ENCODE measurements at regions not wholly inside any gene's neighbourhood (a gene's known extent, or its start where the extent isn't known, plus 50 kb on each side); places are given as distances from the start of the nearest gene placed in this dataset.

DNA sequence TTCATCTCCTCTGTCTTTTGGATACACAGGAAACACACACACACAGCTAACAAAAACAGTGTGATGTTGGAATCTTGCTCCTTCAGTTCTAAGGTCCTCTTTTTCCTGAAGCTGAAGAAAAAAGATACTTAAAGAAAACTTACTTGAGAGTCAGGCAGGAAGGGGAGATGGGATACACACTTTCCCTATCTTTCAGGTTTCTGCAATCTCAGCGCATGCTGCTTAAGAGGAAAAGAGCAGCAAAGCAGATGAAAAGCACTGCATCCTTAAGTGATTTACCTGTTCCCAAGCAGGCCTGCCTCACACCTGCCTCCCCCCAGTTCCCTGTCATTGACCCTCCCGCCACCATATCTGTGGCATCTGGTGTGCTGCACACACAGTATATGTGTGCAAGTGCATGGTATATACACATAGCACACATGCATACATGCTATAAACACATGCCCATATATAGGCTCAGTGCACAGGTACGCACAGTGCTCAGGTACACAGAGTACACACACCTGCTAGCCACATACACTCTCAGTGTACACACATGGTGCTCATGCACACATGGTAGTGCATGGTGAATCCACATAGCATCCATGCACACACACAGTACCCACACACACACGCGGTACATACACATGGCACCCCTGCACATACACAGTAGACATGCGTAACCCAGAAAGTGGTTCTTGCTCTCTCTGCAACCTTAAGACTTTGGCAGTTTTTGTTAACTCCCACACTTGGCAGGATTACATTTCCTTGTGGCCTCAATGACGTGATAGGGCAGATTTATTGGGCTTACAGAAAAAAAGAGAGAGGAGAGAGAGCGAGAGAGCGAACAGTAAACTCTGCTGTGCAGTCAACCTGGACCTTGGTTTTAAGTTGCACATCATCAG, 166.9 kb downstream of the TOMM20 start:
- peaks cover 10% of the 10 kb centered on the region for H3K9me3 Mint-ChIP-seq (ENCODE audit: unreplicated experiment)
- H3K36me3 Mint-ChIP-seq (ENCODE audit: unreplicated experiment), result no peaks in the 10 kb centered on the region
- H3K27me3 Mint-ChIP-seq (ENCODE audit: unreplicated experiment), result peaks cover 10% of the 10 kb centered on the region
- H3K4me1 Mint-ChIP-seq (ENCODE audit: low read depth, unreplicated experiment), result peaks cover 40% of the 10 kb centered on the region
- no peak for DNase-seq
- no peak overlapping the region for H3K4me3 Mint-ChIP-seq (ENCODE audit: unreplicated experiment)
- H3K27ac Mint-ChIP-seq (ENCODE audit: unreplicated experiment), result peak overlapping the region; percentile 14
- TF ChIP-seq, protein P1, sequence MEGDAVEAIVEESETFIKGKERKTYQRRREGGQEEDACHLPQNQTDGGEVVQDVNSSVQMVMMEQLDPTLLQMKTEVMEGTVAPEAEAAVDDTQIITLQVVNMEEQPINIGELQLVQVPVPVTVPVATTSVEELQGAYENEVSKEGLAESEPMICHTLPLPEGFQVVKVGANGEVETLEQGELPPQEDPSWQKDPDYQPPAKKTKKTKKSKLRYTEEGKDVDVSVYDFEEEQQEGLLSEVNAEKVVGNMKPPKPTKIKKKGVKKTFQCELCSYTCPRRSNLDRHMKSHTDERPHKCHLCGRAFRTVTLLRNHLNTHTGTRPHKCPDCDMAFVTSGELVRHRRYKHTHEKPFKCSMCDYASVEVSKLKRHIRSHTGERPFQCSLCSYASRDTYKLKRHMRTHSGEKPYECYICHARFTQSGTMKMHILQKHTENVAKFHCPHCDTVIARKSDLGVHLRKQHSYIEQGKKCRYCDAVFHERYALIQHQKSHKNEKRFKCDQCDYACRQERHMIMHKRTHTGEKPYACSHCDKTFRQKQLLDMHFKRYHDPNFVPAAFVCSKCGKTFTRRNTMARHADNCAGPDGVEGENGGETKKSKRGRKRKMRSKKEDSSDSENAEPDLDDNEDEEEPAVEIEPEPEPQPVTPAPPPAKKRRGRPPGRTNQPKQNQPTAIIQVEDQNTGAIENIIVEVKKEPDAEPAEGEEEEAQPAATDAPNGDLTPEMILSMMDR (IDR thresholded peaks at IDR 0.05; ENCODE audit: partially characterized antibody, unreplicated experiment), result no peak

DNA sequence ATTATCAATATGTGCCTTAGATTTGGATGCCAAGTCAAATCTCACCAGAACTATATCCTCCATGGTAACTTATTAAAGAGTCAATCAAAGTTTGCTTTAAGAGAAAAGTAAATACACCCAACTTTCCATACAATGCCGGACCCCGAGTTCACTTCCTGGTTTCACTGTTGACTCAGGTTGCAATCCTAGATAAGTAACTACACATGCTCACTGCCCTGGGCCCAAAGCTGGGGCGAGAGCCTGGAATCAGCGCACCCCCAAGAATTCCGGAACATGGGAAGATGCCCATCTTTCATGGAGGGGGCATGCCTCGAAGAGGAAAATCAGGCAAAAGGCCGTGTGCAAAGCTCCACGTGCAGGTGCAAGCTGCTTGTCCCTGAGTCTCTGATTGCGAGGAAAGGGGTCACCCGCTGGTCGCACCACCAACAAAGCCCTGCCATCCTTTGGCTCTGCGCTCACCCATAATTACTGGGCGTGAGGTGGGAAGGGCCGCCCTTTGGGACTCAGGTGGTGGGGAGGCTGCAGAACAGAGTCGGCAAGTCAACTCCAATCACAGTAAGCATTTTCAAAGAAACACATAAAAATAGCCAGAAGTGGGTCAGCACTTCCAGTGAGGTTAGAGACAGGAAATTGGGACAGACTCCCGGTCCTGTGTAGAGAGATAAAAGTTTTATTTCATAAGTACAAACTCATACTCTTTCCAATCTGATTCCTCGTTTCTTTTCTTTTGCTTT, 167.7 kb downstream of the TOMM20 start:
- H3K4me1 Mint-ChIP-seq (ENCODE audit: low read depth, unreplicated experiment), result peaks cover 41% of the 10 kb centered on the region
- H3K4me3 Mint-ChIP-seq (ENCODE audit: unreplicated experiment), result no peak overlapping the region

DNA sequence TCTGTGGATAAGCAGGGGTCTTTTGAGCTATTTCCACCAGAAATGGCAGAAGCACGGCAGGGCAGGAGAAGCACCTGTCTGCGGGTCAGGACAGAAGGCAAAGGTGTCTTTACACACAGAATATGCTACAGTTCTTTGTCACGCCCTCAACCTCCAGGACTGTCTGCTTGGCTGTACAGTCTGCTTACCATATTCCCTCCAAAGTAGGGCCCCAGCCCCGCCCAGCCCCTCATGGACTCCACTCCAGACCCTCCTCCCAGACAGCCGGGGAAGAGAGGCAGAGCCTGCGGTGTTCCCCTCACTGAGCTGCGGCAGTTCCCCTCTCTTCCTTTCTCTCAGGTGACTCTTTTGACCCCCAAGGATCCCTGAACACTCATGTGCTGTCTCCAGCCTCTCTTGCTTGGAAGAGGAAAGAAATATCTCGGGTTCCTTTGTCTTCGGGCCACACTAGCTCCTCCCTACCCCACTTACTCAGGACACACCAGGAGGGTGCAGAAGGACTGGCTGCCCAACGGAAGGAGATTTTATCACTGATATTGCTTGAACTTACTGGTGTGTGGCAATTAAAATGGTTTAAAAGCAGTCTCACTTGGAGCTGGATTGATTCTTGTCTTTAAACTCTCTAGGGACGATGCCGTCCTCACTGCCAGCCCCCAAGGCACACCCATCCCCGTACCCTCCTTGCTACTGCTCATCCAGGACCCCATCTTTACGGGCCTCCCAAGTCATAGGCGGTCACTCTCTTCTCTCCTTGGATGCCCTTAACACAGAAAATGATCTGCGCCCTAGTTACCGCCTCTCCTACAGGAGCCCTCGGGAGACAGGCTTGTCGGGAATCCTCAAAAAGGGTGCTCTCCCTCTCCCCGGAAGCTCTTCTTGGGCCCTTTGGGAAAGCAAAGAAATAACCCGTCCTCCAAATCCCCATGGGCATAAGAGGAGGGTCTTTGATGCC, 169.7 kb downstream of the TOMM20 start:
- Mint-ChIP-seq H3K27ac (ENCODE audit: unreplicated experiment) (peak overlapping the region; percentile 7), H3K36me3 (ENCODE audit: unreplicated experiment) (no peaks in the 10 kb centered on the region), H3K9me3 (ENCODE audit: unreplicated experiment) (peaks cover 21% of the 10 kb centered on the region), H3K4me1 (ENCODE audit: low read depth, unreplicated experiment) (peaks cover 53% of the 10 kb centered on the region), H3K27me3 (ENCODE audit: unreplicated experiment) (peaks cover 11% of the 10 kb centered on the region), H3K4me3 (ENCODE audit: unreplicated experiment) (peak overlapping the region; percentile 12)
- TF ChIP-seq, protein P1 (IDR thresholded peaks at IDR 0.05; ENCODE audit: partially characterized antibody, unreplicated experiment), result no peak
- DNase-seq, result no peak

More for the DNA sequence above, 167.7 kb downstream of the TOMM20 start:
- Mint-ChIP-seq H3K9me3 (ENCODE audit: unreplicated experiment) (peaks cover 10% of the 10 kb centered on the region), H3K36me3 (ENCODE audit: unreplicated experiment) (no peaks in the 10 kb centered on the region), H3K27ac (ENCODE audit: unreplicated experiment) (no peak overlapping the region), H3K27me3 (ENCODE audit: unreplicated experiment) (peaks cover 10% of the 10 kb centered on the region)
- TF ChIP-seq, protein P1 (IDR thresholded peaks at IDR 0.05; ENCODE audit: partially characterized antibody, unreplicated experiment), result no peak
- DNase-seq, result no peak

DNA sequence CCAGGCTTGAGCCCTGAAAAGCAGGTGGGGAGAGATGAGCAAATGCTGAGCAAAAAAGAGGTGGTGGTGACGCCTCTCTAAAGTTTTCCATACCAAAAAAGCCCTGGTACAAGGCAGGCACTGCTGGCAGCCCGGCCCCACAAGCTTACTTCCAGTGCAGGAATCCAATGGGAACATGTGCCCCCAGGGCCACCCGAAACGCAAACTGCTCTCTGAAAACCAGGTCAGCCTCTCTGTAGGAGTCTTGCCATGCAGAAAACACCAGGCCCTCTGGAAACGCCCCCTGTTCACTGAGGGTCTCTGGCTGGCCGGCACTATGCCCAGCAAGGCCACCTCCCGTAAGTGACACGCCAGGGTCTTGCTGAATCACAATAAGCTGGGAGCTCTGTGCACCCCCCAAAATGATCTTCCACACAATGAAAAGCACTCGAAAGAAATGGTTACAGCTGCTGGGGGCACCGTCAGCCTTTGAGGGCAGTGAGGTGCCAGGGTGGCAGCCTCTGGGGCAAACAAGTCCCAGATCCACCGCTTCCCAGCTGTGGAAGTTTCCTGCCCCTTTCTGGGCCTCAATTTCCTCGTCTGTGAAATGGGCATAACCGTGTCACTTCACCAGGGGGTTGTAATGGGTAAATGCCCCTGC, 170.5 kb downstream of the TOMM20 start:
- TF ChIP-seq, protein P1 (IDR thresholded peaks at IDR 0.05; ENCODE audit: partially characterized antibody, unreplicated experiment), result no peak
- Mint-ChIP-seq H3K9me3 (ENCODE audit: unreplicated experiment) (peaks cover 21% of the 10 kb centered on the region), H3K27ac (ENCODE audit: unreplicated experiment) (peak overlapping the region; percentile 89), H3K4me1 (ENCODE audit: low read depth, unreplicated experiment) (peaks cover 53% of the 10 kb centered on the region), H3K36me3 (ENCODE audit: unreplicated experiment) (no peaks in the 10 kb centered on the region), H3K4me3 (ENCODE audit: unreplicated experiment) (no peak overlapping the region), H3K27me3 (ENCODE audit: unreplicated experiment) (peaks cover 11% of the 10 kb centered on the region)
- no peak for DNase-seq
